ENCODE measurements at regions not wholly inside any gene's neighbourhood (a gene's known extent, or its start where the extent isn't known, plus 50 kb on each side); places are given as distances from the start of the nearest gene placed in this dataset.

- no peak for TF ChIP-seq POLR2A (IDR thresholded peaks at IDR 0.05; ENCODE audit: low read depth, low read length)
- no peak for TF ChIP-seq POU2F2 (IDR thresholded peaks at IDR 0.05; ENCODE audit: low read depth, low read length)
- TF ChIP-seq POLR2AphosphoS5 (IDR thresholded peaks at IDR 0.05; ENCODE audit: low read depth, low read length): no peak
- no peak for TF ChIP-seq TAF1 (IDR thresholded peaks at IDR 0.05; ENCODE audit: low read depth, low read length)
Measured at GRCh38 chr1:194068446-194069167, 882.2 kb upstream of the B3GALT2 start.
